ENCODE measurements at regions not wholly inside any gene's neighbourhood (a gene's known extent, or its start where the extent isn't known, plus 50 kb on each side); places are given as distances from the start of the nearest gene placed in this dataset.
A peak's percentile ranks its signal among the peaks of the same experiment; 100 is the strongest.

GRCh38 chr16:54412777-54413455, 126.3 kb upstream of the IRX3 start:
- intact Hi-C loops (cut with micrococcal nuclease) = no loop called here
- Histone ChIP-seq H3K27me3 (ENCODE audit: low read depth) (no peaks in the 10 kb centered on the region), H3K4me1 (peaks cover 26% of the 10 kb centered on the region), H3K27ac (replicated peaks) (peak overlapping the region; percentile 56), H3K36me3 (no peaks in the 10 kb centered on the region), H3K9me3 (replicated peaks) (no peaks in the 10 kb centered on the region), H3K4me3 (no peak overlapping the region)
- no peak for TF ChIP-seq CTCF (IDR thresholded peaks at IDR 0.05; ENCODE audit: borderline replicate concordance)
- DNase-seq = no peak

GRCh38 chr16:54412037-54412436, 125.5 kb upstream of the IRX3 start:
- Histone ChIP-seq H3K9me3 (replicated peaks) (no peaks in the 10 kb centered on the region), H3K27me3 (ENCODE audit: low read depth) (no peaks in the 10 kb centered on the region)

GRCh38 chr16:54411544-54411943, 125.0 kb upstream of the IRX3 start:
- H3K27me3 ChIP-seq (ENCODE audit: low read depth) = no peaks in the 10 kb centered on the region
- H3K4me1 ChIP-seq = peaks cover 22% of the 10 kb centered on the region
- peak overlapping the region; percentile 29 for H3K4me3 ChIP-seq
- no peaks in the 10 kb centered on the region for H3K36me3 ChIP-seq
- no peak for TF ChIP-seq CTCF (IDR thresholded peaks at IDR 0.05; ENCODE audit: borderline replicate concordance)
- H3K9me3 ChIP-seq (replicated peaks) = no peaks in the 10 kb centered on the region
- peak overlapping the region; percentile 11 for H3K27ac ChIP-seq (replicated peaks)
- intact Hi-C loops (cut with micrococcal nuclease) = no loop called here
- DNase-seq = peak; percentile 31

More at GRCh38 chr16:54412037-54412436, 125.5 kb upstream of the IRX3 start:
- TF ChIP-seq CTCF (IDR thresholded peaks at IDR 0.05; ENCODE audit: borderline replicate concordance) = no peak
- Histone ChIP-seq H3K36me3 (no peaks in the 10 kb centered on the region), H3K4me1 (peaks cover 22% of the 10 kb centered on the region), H3K4me3 (peak overlapping the region; percentile 29), H3K27ac (replicated peaks) (no peak overlapping the region)
- intact Hi-C loops (cut with micrococcal nuclease) = no loop called here
- DNase-seq = no peak

- H3K4me1 ChIP-seq = peaks cover 22% of the 10 kb centered on the region
- intact Hi-C loops (cut with micrococcal nuclease) = no loop called here
- DNase-seq = no peak
- H3K27ac ChIP-seq (replicated peaks) = no peak overlapping the region
- H3K4me3 ChIP-seq = no peak overlapping the region
- no peak for TF ChIP-seq CTCF (IDR thresholded peaks at IDR 0.05; ENCODE audit: borderline replicate concordance)
- no peaks in the 10 kb centered on the region for H3K9me3 ChIP-seq (replicated peaks)
- no peaks in the 10 kb centered on the region for H3K36me3 ChIP-seq
- H3K27me3 ChIP-seq (ENCODE audit: low read depth) = no peaks in the 10 kb centered on the region
Measured at GRCh38 chr16:54409982-54410381, 123.4 kb upstream of the IRX3 start.

DNA sequence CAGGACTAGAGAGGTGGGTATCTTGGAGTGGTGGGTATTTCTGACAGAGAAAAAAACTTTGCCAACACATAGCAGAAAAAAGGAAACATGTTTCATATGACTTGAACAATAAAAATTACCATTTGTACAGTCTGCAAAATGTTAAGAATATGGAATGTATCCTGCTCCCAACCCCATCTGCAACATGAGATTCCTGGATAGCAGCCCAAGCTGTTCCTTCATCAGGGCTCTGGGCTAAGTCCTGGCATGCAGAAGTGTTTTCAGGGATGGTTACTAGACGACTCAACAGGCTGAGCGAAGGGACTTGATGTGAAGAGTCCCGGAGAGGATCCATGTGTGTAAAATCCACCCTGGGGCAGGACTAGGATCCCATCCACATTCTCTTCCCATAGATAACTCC, 121.0 kb upstream of the IRX3 start:
- H3K27me3 ChIP-seq (ENCODE audit: low read depth) = no peaks in the 10 kb centered on the region
- intact Hi-C loops (cut with micrococcal nuclease) = no loop called here

More for the DNA sequence above, 121.0 kb upstream of the IRX3 start:
- peaks cover 26% of the 10 kb centered on the region for H3K4me1 ChIP-seq
- H3K9me3 ChIP-seq (replicated peaks) = no peaks in the 10 kb centered on the region
- no peak overlapping the region for H3K4me3 ChIP-seq
- no peak for DNase-seq
- no peak overlapping the region for H3K27ac ChIP-seq (replicated peaks)
- no peak for TF ChIP-seq CTCF (IDR thresholded peaks at IDR 0.05; ENCODE audit: borderline replicate concordance)
- H3K36me3 ChIP-seq = no peaks in the 10 kb centered on the region
